T-helper 17 cell (primary cell): ENCODE measurements at regions not wholly inside any gene's neighbourhood (a gene's known extent, or its start where the extent isn't known, plus 50 kb on each side); places are given as distances from the start of the nearest gene placed in this dataset.

Source experiments
- ATAC-seq: fragments of 150-1000 bp; cut with Tn5 transposase; 2 replicates; pipeline ENCODE4 v1.10.0; 2021; ENCODE audit warnings: mild to moderate bottlenecking, moderate library complexity
- DNase-seq, 3 donors: peaks; one replicate each; pipeline versions ENCODE4 v3.0.0 to v3.0.0-alpha.2; 2020 to 2021
- H3K9me3 ChIP-seq: one replicate; pipeline ENCODE4 v1.7.0; 2013; ENCODE audit warnings: low read length, mild to moderate bottlenecking; ENCODE audit not compliant: control insufficient read depth, poor library complexity, severe bottlenecking
- H3K27ac Mint-ChIP-seq: one replicate; pipeline ENCODE4 v1.8.0; 2022; ENCODE audit warnings: mild to moderate bottlenecking, moderate library complexity, mixed read lengths
- H3K27me3 Mint-ChIP-seq: one replicate; pipeline ENCODE4 v1.8.0; 2022; ENCODE audit warnings: mixed read lengths
- H3K36me3 Mint-ChIP-seq: one replicate; pipeline ENCODE4 v1.8.0; 2022; ENCODE audit warnings: low read depth, mixed read lengths
- H3K4me1 Mint-ChIP-seq: one replicate; pipeline ENCODE4 v1.8.0; 2022; ENCODE audit warnings: mild to moderate bottlenecking, mixed read lengths
- H3K4me3 Mint-ChIP-seq: one replicate; pipeline ENCODE4 v1.8.0; 2022; ENCODE audit warnings: mild to moderate bottlenecking, moderate library complexity, mixed read lengths

DNA sequence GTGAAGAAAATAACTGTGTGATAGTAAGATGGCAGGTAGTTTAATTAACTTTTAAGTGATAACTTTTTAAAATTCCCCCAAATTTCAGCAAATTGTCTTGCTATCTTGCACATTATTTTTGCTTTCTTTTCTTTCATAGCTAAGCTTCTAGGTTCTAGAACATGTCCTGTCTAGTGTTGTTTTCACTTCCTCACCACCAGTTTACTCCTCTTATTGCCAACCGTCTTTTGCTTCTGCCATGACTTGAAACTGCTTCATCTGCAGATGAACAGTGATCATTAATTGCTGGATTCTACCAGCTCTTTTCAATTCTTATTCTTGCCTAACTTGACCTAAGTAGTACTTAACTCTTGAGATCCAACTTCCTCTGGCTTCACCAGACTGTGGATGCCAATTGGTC lies 137.8 kb downstream of the CENPW start:
- Mint-ChIP-seq H3K27ac (no peak overlapping the region), H3K27me3 (no peaks in the 10 kb centered on the region), H3K4me3 (no peak overlapping the region), H3K4me1 (no peaks in the 10 kb centered on the region), H3K36me3 (no peaks in the 10 kb centered on the region)
- ATAC-seq (no peak), DNase-seq (no peak)
- no peaks in the 10 kb centered on the region for H3K9me3 ChIP-seq

DNA sequence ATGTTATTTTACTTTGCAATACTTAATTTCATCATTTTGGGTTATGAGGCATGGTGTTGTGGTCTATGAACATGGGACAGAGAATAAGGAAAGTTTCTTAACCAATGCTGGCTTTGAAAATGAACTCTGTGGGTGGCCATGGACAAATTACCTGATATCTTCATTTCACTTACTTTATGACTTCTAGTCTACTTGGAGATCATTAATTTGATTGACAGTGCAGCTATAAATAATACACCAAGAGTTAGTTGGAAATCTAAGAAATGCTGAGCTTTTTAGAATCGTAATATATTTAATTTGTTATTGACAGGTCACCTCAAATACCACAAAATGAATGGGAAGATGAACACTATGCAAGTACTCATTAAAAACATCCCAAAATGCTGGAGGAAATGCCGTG lies 140.4 kb downstream of the CENPW start:
- no peaks in the 10 kb centered on the region for H3K27me3 Mint-ChIP-seq
- H3K4me1 Mint-ChIP-seq = no peaks in the 10 kb centered on the region
- no peaks in the 10 kb centered on the region for H3K36me3 Mint-ChIP-seq
- no peak overlapping the region for H3K4me3 Mint-ChIP-seq
- H3K27ac Mint-ChIP-seq = no peak overlapping the region
- ATAC-seq = no peak
- no peak for DNase-seq
- H3K9me3 ChIP-seq = no peaks in the 10 kb centered on the region

DNA sequence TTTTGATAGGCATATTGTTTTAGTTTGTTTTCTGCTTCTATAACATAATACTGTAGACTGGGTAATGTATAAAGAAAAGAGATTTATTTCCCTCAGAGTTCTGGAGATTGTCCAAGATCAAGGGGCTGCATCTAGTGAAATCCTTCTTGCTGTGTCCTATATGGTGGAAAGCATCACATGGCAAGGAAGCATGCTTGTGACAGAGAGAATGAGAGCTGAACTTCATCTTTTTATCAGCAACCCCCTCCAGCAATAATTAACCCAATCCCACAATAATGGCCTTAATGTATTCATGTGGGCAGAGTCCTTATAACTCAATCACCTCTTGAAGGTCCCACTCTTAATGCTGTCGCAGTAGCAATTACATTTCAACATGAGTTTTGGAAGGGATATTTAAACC lies 141.4 kb downstream of the CENPW start:
- no peak for DNase-seq
- no peaks in the 10 kb centered on the region for H3K36me3 Mint-ChIP-seq
- no peaks in the 10 kb centered on the region for H3K4me1 Mint-ChIP-seq
- H3K9me3 ChIP-seq = no peaks in the 10 kb centered on the region
- no peak overlapping the region for H3K27ac Mint-ChIP-seq
- H3K27me3 Mint-ChIP-seq = no peaks in the 10 kb centered on the region
- H3K4me3 Mint-ChIP-seq = no peak overlapping the region
- ATAC-seq = no peak

DNA sequence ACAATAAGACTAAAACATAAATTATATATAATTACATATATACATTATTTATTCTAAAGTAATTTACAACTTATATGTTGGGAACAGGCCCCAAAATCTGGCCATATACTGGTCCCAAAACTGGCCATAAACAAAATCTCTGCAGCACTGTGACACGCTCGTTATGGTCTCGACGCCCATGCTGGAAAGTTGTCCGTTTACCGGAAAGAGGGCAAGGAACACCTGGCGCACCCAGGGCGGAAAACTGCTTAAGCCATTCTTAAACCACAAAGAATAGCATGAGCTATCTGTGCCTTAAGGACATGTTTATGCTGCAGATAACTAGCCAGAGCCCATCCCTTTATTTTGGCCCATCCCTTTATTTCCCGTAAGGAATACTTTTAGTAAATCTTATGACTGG lies 164.9 kb downstream of the CENPW start:
- no peaks in the 10 kb centered on the region for H3K9me3 ChIP-seq
- no peaks in the 10 kb centered on the region for H3K4me1 Mint-ChIP-seq
- DNase-seq (no peak), ATAC-seq (no peak)
- no peak overlapping the region for H3K4me3 Mint-ChIP-seq
- no peaks in the 10 kb centered on the region for H3K27me3 Mint-ChIP-seq
- H3K27ac Mint-ChIP-seq = no peak overlapping the region
- no peaks in the 10 kb centered on the region for H3K36me3 Mint-ChIP-seq

DNA sequence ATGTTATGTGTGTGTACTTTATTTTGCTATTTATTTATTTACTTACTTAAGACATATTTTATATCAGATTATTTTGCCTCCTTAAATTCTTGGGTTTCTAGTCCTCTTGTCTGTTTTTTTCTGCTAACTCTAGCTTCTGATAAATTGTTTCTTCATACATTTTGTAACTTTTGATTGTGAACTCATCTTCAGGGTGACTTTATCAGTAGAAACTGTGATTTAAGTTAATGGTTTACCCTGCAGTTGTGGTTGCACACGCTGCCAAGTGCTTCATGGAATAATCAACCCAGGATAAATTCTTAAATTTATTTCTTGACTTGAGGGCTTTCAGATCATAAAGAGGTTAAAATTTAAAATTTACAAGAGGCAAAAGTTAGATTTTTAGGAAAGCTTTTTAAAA lies 173.3 kb downstream of the CENPW start:
- no peaks in the 10 kb centered on the region for H3K36me3 Mint-ChIP-seq
- no peaks in the 10 kb centered on the region for H3K27me3 Mint-ChIP-seq
- no peak overlapping the region for H3K4me3 Mint-ChIP-seq
- DNase-seq (no peak), ATAC-seq (no peak)
- H3K27ac Mint-ChIP-seq = no peak overlapping the region
- H3K9me3 ChIP-seq = no peaks in the 10 kb centered on the region
- H3K4me1 Mint-ChIP-seq = no peaks in the 10 kb centered on the region

DNA sequence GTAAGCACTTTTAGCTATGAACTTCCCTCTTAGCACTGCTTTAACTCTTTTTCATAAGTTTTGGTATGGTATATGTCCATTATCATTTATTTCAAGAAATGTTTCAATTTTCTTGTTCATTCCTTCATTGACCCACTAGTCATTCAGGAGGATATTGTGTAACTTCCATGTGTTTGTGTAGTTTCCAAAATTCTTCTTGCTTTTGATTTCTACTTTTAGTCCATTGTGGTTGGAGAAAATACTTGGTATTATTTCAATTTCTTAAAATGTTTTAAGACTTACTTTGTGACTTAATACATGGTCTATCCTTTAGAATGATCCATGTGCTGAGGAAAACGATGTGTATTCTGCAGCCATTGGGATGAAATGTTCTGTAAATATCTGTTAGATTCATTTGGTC lies 176.5 kb downstream of the CENPW start:
- ATAC-seq (no peak), DNase-seq (no peak)
- H3K9me3 ChIP-seq = no peaks in the 10 kb centered on the region
- Mint-ChIP-seq H3K27me3 (no peaks in the 10 kb centered on the region), H3K4me3 (no peak overlapping the region), H3K27ac (no peak overlapping the region), H3K36me3 (no peaks in the 10 kb centered on the region), H3K4me1 (no peaks in the 10 kb centered on the region)

DNA sequence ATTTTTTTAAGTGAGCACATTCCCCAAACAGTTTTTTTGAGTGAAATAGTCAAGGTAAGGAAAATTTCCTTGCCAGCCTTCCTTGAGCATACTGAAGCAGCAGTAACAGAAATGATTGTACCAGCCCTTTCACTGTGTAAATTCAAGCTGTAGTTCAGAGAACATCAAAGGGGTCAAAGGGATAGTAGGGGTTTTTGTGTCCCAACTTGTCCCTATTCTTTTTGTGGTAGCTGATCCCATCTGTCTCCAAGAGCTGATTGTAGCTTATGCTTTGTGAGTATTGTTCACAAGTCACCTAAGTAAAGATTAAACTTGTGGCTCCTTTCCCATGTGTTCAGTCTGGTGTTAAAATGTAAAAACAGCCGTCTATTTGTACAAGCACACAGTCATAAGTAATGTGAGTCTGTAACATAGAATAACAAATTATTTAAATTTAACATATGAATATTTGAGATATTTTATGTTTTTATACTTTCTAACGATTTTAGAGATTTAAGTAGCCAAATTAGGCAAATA lies 185.0 kb downstream of the CENPW start:
- H3K27ac Mint-ChIP-seq = no peak overlapping the region
- H3K4me3 Mint-ChIP-seq = no peak overlapping the region
- no peaks in the 10 kb centered on the region for H3K4me1 Mint-ChIP-seq
- no peak for DNase-seq
- H3K36me3 Mint-ChIP-seq = no peaks in the 10 kb centered on the region
- no peaks in the 10 kb centered on the region for H3K9me3 ChIP-seq
- H3K27me3 Mint-ChIP-seq = peaks cover 6% of the 10 kb centered on the region
- no peak for ATAC-seq

DNA sequence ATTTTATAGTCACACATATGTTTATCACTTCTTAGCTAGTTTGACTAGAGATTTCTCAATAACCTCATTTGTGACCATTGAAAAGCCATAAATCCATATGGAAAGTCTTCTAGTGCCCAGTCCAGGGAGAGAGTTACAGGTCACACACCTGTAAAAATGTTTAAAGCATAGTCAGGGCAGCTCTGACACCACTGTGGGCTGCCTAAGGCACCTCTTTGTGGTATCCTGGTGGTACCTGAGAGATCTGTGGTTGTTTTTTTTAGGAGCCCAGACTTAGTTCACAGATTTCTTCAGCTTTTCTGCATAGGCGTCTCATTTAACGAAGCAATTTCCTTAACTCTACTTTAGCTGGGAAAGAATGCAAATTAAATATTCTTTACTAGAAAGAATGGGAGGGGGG lies 186.6 kb downstream of the CENPW start:
- Mint-ChIP-seq H3K36me3 (no peaks in the 10 kb centered on the region), H3K27ac (no peak overlapping the region), H3K4me3 (no peak overlapping the region), H3K27me3 (peaks cover 6% of the 10 kb centered on the region), H3K4me1 (no peaks in the 10 kb centered on the region)
- ATAC-seq (no peak), DNase-seq (no peak)
- no peaks in the 10 kb centered on the region for H3K9me3 ChIP-seq

DNA sequence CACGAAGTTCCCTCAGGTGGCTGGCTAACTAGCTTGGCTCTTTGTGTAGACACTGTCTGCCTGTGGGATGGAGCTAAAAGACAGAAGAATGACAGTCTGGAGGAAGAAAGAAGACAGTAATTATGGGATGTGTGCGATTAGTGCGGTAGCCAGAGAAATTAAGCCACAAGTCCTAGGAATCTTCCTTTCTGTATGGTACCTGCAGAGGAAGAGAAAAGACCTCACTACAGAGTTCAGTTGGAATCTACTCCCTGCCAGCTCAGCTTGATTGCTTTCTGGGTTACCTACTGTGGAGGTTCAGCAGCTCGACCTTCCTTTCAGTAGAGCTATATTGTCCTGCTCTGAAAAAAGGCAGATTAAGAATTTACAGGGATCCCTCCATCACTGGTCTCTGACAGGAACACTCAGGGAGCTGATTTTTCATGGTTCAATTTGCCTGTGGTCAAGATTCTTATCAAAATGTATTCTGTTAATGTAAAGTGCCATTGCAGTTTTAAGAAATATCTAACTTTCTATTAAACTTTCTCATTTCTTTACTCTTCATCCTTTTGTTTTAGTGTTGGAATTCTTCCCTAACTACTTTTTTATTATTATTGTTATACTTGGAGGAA lies 187.2 kb downstream of the CENPW start:
- ATAC-seq (no peak), DNase-seq (no peak)
- Mint-ChIP-seq H3K36me3 (no peaks in the 10 kb centered on the region), H3K27me3 (peaks cover 6% of the 10 kb centered on the region), H3K27ac (no peak overlapping the region), H3K4me1 (no peaks in the 10 kb centered on the region), H3K4me3 (no peak overlapping the region)
- no peaks in the 10 kb centered on the region for H3K9me3 ChIP-seq

DNA sequence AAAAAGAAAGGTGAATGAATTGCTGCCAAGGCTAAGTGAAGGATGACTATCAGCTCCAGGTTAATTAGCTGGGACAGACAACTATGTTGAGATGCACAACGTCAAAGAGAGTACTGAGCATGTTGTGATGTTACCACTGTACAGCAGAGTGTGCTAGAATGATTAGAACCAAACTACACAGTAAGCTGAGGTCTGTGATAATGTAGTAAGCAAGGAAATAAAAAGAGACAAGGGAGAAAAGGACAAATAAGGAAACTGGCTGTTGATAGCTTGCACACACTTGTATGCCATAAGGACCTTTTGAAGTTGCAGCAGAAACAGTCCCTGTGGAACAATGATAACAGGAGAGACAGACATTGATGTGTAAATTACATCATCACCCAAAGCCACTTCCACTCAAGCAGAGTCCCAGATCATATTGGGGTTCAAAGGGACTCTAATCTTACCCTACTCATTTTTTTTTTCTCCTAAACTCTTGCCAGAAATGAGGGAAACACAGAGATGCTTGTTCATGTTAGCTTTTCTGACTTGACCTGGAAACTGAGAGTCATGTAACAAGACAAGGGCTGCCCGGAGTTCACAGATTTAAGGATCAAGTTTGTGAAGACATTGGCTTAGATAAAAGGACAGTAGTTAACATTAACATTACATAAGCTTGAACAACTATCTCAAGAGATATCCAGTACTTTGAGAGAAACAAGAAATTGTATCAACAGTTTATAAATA lies 189.9 kb downstream of the CENPW start:
- no peak overlapping the region for H3K4me3 Mint-ChIP-seq
- DNase-seq (no peak), ATAC-seq (no peak)
- H3K36me3 Mint-ChIP-seq = peaks cover 2% of the 10 kb centered on the region
- H3K27me3 Mint-ChIP-seq = peaks cover 6% of the 10 kb centered on the region
- H3K4me1 Mint-ChIP-seq = no peaks in the 10 kb centered on the region
- H3K9me3 ChIP-seq = no peaks in the 10 kb centered on the region
- H3K27ac Mint-ChIP-seq = no peak overlapping the region

DNA sequence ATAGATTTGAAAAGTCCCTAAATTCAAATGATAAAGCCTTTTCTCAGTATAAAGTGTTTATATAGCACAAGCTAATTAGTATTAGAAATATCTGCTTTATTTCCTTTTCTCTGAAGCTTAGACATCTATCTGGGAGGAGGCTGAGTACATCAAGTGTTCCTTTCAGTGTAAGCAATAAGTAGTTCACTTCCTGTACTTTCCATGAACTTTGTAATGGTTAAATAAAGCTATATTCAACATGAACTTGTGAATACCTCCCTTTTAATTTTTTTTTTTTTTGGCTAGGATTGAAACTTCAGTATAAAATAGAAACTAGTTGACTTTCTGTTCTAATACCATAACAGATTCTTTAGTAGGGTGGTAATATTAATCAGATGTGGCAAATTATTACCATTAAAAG lies 190.9 kb downstream of the CENPW start:
- H3K27me3 Mint-ChIP-seq = peaks cover 6% of the 10 kb centered on the region
- H3K4me3 Mint-ChIP-seq = no peak overlapping the region
- no peak for ATAC-seq

DNA sequence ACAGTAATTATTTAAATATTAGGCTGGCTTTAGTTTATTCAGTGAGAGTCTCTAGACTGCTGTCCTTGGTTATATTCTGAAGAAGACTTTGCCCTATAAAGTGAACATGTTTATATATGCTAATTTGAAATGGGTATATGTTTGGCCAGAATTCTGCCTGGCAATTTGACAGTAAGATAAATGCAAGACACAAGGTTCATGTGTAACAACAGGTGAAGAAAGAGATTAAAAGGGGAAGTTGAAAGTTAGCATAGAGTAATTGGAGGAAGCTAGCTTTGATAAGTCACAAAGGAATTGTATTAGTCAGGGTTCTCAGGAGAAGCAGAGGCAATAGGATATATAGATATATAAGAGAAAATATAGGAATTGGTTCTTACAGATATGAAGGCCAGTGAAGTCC lies 191.4 kb downstream of the CENPW start:
- Mint-ChIP-seq H3K4me1 (no peaks in the 10 kb centered on the region), H3K36me3 (peaks cover 2% of the 10 kb centered on the region), H3K27ac (no peak overlapping the region), H3K27me3 (peaks cover 6% of the 10 kb centered on the region), H3K4me3 (no peak overlapping the region)
- DNase-seq = no peak
- ATAC-seq = no peak
- no peaks in the 10 kb centered on the region for H3K9me3 ChIP-seq

More for the DNA sequence above, 190.9 kb downstream of the CENPW start:
- H3K4me1 Mint-ChIP-seq = no peaks in the 10 kb centered on the region
- H3K9me3 ChIP-seq = no peaks in the 10 kb centered on the region
- H3K36me3 Mint-ChIP-seq = peaks cover 2% of the 10 kb centered on the region
- no peak overlapping the region for H3K27ac Mint-ChIP-seq
- DNase-seq = no peak

DNA sequence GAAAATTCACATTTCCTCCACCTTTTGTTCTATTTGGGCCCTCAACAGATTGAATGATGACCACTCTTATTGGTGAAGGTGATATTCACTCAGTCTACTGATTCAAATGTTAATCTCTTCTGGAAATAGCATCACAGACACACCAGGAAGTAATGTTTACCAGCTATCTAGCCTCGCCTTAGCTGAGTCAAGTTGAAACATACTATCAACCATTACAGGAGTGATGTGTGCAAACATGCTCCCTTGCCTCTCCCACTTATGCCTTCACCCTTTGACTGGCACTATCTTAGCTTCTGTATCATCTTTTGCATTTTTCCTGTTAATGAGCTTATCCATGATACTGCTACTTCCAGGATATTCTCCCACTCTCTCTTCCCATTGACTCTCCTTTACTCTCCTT lies 191.9 kb downstream of the CENPW start:
- Mint-ChIP-seq H3K36me3 (peaks cover 2% of the 10 kb centered on the region), H3K27ac (no peak overlapping the region), H3K4me1 (no peaks in the 10 kb centered on the region), H3K27me3 (peaks cover 2% of the 10 kb centered on the region), H3K4me3 (no peak overlapping the region)
- H3K9me3 ChIP-seq = no peaks in the 10 kb centered on the region
- DNase-seq = no peak
- no peak for ATAC-seq

DNA sequence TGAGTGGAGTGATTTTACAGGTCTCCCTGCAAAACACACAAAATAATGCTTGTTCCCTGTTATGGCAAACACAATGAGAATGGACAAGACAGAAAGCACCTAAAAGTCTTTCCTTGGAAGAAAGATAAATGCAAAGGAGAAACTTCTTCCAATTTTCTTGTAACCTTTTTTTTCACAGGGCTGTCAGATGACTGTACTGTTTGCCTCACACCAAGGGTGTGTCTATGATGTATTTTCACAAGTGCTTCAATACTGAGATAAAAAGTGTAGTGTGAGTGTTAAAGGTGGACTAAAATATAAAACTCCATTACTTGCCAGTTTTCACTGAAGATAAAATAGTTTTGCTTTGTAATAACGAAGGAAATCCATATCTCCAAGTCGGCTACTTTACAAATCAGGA lies 194.5 kb downstream of the CENPW start:
- Mint-ChIP-seq H3K27ac (no peak overlapping the region), H3K4me3 (no peak overlapping the region), H3K36me3 (peaks cover 2% of the 10 kb centered on the region), H3K27me3 (no peaks in the 10 kb centered on the region), H3K4me1 (no peaks in the 10 kb centered on the region)
- DNase-seq (no peak), ATAC-seq (no peak)
- H3K9me3 ChIP-seq = no peaks in the 10 kb centered on the region
